ENCODE measurements at regions not wholly inside any gene's neighbourhood (a gene's known extent, or its start where the extent isn't known, plus 50 kb on each side); places are given as distances from the start of the nearest gene placed in this dataset.

GRCh38 chr1:115401676-115402075 is 63.6 kb upstream of the NGF start:
- TF ChIP-seq CTCF (conservative IDR thresholded peaks at IDR 0.05) (no peak), ZFX (IDR thresholded peaks at IDR 0.05) (no peak)

All from C4-2B (cell line).